ENCODE measurements at regions not wholly inside any gene's neighbourhood (a gene's known extent, or its start where the extent isn't known, plus 50 kb on each side); places are given as distances from the start of the nearest gene placed in this dataset.

DNA sequence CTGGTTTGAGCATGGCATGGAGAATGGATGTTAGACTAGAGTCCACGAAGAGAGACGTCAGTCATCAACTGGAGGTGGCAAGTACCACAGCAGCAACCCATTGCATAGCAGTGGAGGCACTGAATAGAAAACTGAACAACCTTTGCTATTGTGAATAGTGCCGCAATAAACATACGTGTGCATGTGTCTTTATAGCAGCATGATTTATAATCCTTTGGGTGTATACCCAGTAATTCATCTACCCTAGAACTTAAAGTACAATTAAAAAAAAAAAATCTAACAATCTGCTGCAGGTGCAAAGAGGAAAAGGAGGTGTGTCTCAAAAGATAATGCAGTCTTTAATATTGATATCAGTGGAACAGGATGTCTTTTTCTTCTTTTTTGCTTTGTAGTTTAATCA, 443.4 kb upstream of the ISX start:
- TF ChIP-seq POLR2AphosphoS5 (IDR thresholded peaks at IDR 0.05): no peak
- no peak for TF ChIP-seq CTCF (IDR thresholded peaks at IDR 0.05)

All from stomach (tissue), 4 donors.